DOHH2 (cell line): ENCODE measurements at regions not wholly inside any gene's neighbourhood (a gene's known extent, or its start where the extent isn't known, plus 50 kb on each side); places are given as distances from the start of the nearest gene placed in this dataset.

Source experiments
- CTCF ChIP-seq: fragments of 200-600 bp; sonication (generic); IDR thresholded peaks from one replicate; pipeline ENCODE4 v1.5.1; 2014; ENCODE audit warnings: antibody characterized with exemption, mild to moderate bottlenecking, low read depth, low read length; ENCODE audit not compliant: poor library complexity, severe bottlenecking
- EZH2phosphoT487 ChIP-seq: fragments of 200-600 bp; sonication (generic); IDR thresholded peaks from 2 replicates; pipeline ENCODE4 v1.6.1; 2017; ENCODE audit warnings: borderline replicate concordance, mild to moderate bottlenecking, antibody characterized with exemption, low read length, moderate library complexity, mixed read lengths

GRCh38 chr12:42786400-42787148 is 197.0 kb upstream of the PRICKLE1 start:
- TF ChIP-seq CTCF (no peak), EZH2phosphoT487 (no peak)
